Right lobe of liver (tissue), 4 donors: ENCODE measurements at regions not wholly inside any gene's neighbourhood (a gene's known extent, or its start where the extent isn't known, plus 50 kb on each side); places are given as distances from the start of the nearest gene placed in this dataset.

Experiments used
- CTCF ChIP-seq, 4 donors: fragments of 200-600 bp in 3 of 4; fragments of 450-650 bp in 1 of 4; IDR thresholded peaks; one replicate each; pipeline versions ENCODE4 v1.5.1 to v1.8.0; 2016 to 2022; ENCODE audit warnings: antibody characterized with exemption in 4 of 4, mild to moderate bottlenecking in 2 of 4
- POLR2A ChIP-seq: fragments of 450-650 bp; IDR thresholded peaks from one replicate; pipeline ENCODE4 v1.6.1; 2017; ENCODE audit warnings: antibody characterized with exemption, mild to moderate bottlenecking
- donor health status: DM: no; HTN: no; CAD: no.
- donor health status: DM: no; HTN: no; CAD: no.
- donor health status: DM: no; HTN: yes; CAD: no.

- no peak for TF ChIP-seq CTCF (IDR thresholded peaks at IDR 0.05)
- no peak for TF ChIP-seq POLR2A
Observed at GRCh38 chr13:31964168-31964567, 67.4 kb upstream of the FRY start.
